Peyer's patch (tissue), 4 donors: ENCODE measurements at regions not wholly inside any gene's neighbourhood (a gene's known extent, or its start where the extent isn't known, plus 50 kb on each side); places are given as distances from the start of the nearest gene placed in this dataset.

Experiments used
- CTCF ChIP-seq, 6 experiments: fragments of 450-650 bp in 4 of 6; fragments of 200-600 bp in 2 of 6; sonication (generic) in 1 of 6; IDR thresholded peaks; one replicate each; pipeline ENCODE4 v1.5.1; 2017 to 2019; ENCODE audit warnings: antibody characterized with exemption in 6 of 6, mild to moderate bottlenecking in 3 of 6, moderate library complexity in 1 of 6
- POLR2A ChIP-seq, 2 donors: fragments of 450-650 bp; IDR thresholded peaks; one replicate each; pipeline ENCODE4 v1.5.1; 2017; ENCODE audit warnings: antibody characterized with exemption in 2 of 2, mild to moderate bottlenecking in 2 of 2, moderate library complexity in 2 of 2

- TF ChIP-seq CTCF (IDR thresholded peaks at IDR 0.05): no peak
- TF ChIP-seq POLR2A (IDR thresholded peaks at IDR 0.05): no peak
These were observed 53.7 kb upstream of the CARD18 start for GRCh38 chr11:105193260-105193659.
